Muscle layer of duodenum (tissue), 2 donors: ENCODE measurements at regions not wholly inside any gene's neighbourhood (a gene's known extent, or its start where the extent isn't known, plus 50 kb on each side); places are given as distances from the start of the nearest gene placed in this dataset.
"Not testable (repeated sequence)": the region's sequence is repeated elsewhere in the genome, so short reads cannot be mapped to it uniquely, and the experiment has no call there.

Source experiments
- H3K27ac ChIP-seq: one replicate; pipeline ENCODE4 v1.7.0; 2013; ENCODE audit warnings: mild to moderate bottlenecking, low read length
- H3K27me3 ChIP-seq: one replicate; pipeline ENCODE4 v1.7.0; 2013; ENCODE audit warnings: low read depth, mild to moderate bottlenecking, control low read depth, low read length
- H3K36me3 ChIP-seq, 2 donors: one replicate each; pipeline ENCODE4 v1.7.0; 2013; ENCODE audit warnings: low read length in 2 of 2, control low read depth in 1 of 2, mild to moderate bottlenecking in 1 of 2; ENCODE audit not compliant: insufficient read depth in 2 of 2, control insufficient read depth in 1 of 2
- H3K4me1 ChIP-seq, 2 donors: one replicate each; pipeline ENCODE4 v1.7.0; 2013; ENCODE audit warnings: low read length in 2 of 2, mild to moderate bottlenecking in 2 of 2, control low read depth in 1 of 2, moderate library complexity in 1 of 2; ENCODE audit not compliant: insufficient read depth in 2 of 2, control insufficient read depth in 1 of 2
- H3K4me3 ChIP-seq, 2 donors: one replicate each; pipeline ENCODE4 v1.7.0; 2013; ENCODE audit warnings: low read length in 2 of 2, low read depth in 1 of 2, mild to moderate bottlenecking in 1 of 2
- H3K9me3 ChIP-seq, 2 donors: one replicate each; pipeline ENCODE4 v1.7.0; 2013; ENCODE audit warnings: low read length in 2 of 2, control low read depth in 1 of 2, mild to moderate bottlenecking in 1 of 2; ENCODE audit not compliant: control insufficient read depth in 1 of 2
- donor health status: healthy.

GRCh38 chr12:5268424-5269210, 163.3 kb upstream of the NTF3 start:
- no peaks in the 10 kb centered on the region for H3K27me3 ChIP-seq

GRCh38 chr12:5269846-5270245, 162.1 kb upstream of the NTF3 start:
- no peaks in the 10 kb centered on the region for H3K9me3 ChIP-seq
- H3K27me3 ChIP-seq = no peaks in the 10 kb centered on the region
- H3K4me3 ChIP-seq = no peak overlapping the region
- H3K4me1 ChIP-seq = no peaks in the 10 kb centered on the region
- no peaks in the 10 kb centered on the region for H3K36me3 ChIP-seq
- H3K27ac ChIP-seq = no peak overlapping the region

More at GRCh38 chr12:5268424-5269210, 163.3 kb upstream of the NTF3 start:
- Histone ChIP-seq H3K4me1 (no peaks in the 10 kb centered on the region), H3K4me3 (no peak overlapping the region), H3K27ac (no peak overlapping the region), H3K9me3 (no peaks in the 10 kb centered on the region), H3K36me3 (no peaks in the 10 kb centered on the region)

GRCh38 chr12:5272018-5272785, 159.7 kb upstream of the NTF3 start:
- H3K27ac ChIP-seq = no peak overlapping the region
- H3K36me3 ChIP-seq = no peaks in the 10 kb centered on the region
- no peaks in the 10 kb centered on the region for H3K4me1 ChIP-seq
- no peaks in the 10 kb centered on the region for H3K27me3 ChIP-seq
- H3K4me3 ChIP-seq = no peak overlapping the region
- H3K9me3 ChIP-seq = no peaks in the 10 kb centered on the region

GRCh38 chr12:5273709-5274108, 158.2 kb upstream of the NTF3 start:
- Histone ChIP-seq H3K4me3 (no peak overlapping the region), H3K4me1 (no peaks in the 10 kb centered on the region), H3K27ac (no peak overlapping the region), H3K36me3 (no peaks in the 10 kb centered on the region), H3K9me3 (no peaks in the 10 kb centered on the region), H3K27me3 (no peaks in the 10 kb centered on the region)

- Histone ChIP-seq H3K36me3 (no peaks in the 10 kb centered on the region), H3K9me3 (no peaks in the 10 kb centered on the region), H3K27me3 (no peaks in the 10 kb centered on the region), H3K4me1 (no peaks in the 10 kb centered on the region), H3K4me3 (no peak overlapping the region), H3K27ac (no peak overlapping the region)
Observed at GRCh38 chr12:5276327-5276880, 155.5 kb upstream of the NTF3 start.

GRCh38 chr12:5280086-5280485, 151.8 kb upstream of the NTF3 start:
- no peak overlapping the region for H3K4me3 ChIP-seq
- H3K36me3 ChIP-seq = no peaks in the 10 kb centered on the region
- no peaks in the 10 kb centered on the region for H3K27me3 ChIP-seq
- no peak overlapping the region for H3K27ac ChIP-seq
- H3K9me3 ChIP-seq = no peaks in the 10 kb centered on the region
- no peaks in the 10 kb centered on the region for H3K4me1 ChIP-seq

GRCh38 chr12:5290368-5290767, 141.5 kb upstream of the NTF3 start:
- not testable (repeated sequence) for H3K27me3 ChIP-seq, H3K27ac ChIP-seq, H3K9me3 ChIP-seq, H3K36me3 ChIP-seq, H3K4me1 ChIP-seq, H3K4me3 ChIP-seq

GRCh38 chr12:5292651-5293050, 139.3 kb upstream of the NTF3 start:
- Histone ChIP-seq H3K4me1 (no peaks in the 10 kb centered on the region), H3K27ac (no peak overlapping the region), H3K36me3 (no peaks in the 10 kb centered on the region), H3K27me3 (no peaks in the 10 kb centered on the region), H3K9me3 (no peaks in the 10 kb centered on the region), H3K4me3 (no peak overlapping the region)

GRCh38 chr12:5293773-5294172, 138.1 kb upstream of the NTF3 start:
- H3K27me3 ChIP-seq = no peaks in the 10 kb centered on the region
- H3K9me3 ChIP-seq = no peaks in the 10 kb centered on the region
- H3K4me1 ChIP-seq = no peaks in the 10 kb centered on the region
- H3K27ac ChIP-seq = no peak overlapping the region
- no peaks in the 10 kb centered on the region for H3K36me3 ChIP-seq
- no peak overlapping the region for H3K4me3 ChIP-seq

GRCh38 chr12:5294274-5295070, 137.4 kb upstream of the NTF3 start:
- Histone ChIP-seq H3K9me3 (no peaks in the 10 kb centered on the region), H3K36me3 (no peaks in the 10 kb centered on the region), H3K27ac (no peak overlapping the region), H3K4me1 (no peaks in the 10 kb centered on the region), H3K27me3 (no peaks in the 10 kb centered on the region), H3K4me3 (no peak overlapping the region)

- Histone ChIP-seq H3K36me3 (no peaks in the 10 kb centered on the region), H3K4me1 (no peaks in the 10 kb centered on the region), H3K4me3 (no peak overlapping the region), H3K27me3 (no peaks in the 10 kb centered on the region), H3K9me3 (no peaks in the 10 kb centered on the region), H3K27ac (no peak overlapping the region)
Observed at GRCh38 chr12:5295151-5295550, 136.8 kb upstream of the NTF3 start.
